ENCODE measurements at regions not wholly inside any gene's neighbourhood (a gene's known extent, or its start where the extent isn't known, plus 50 kb on each side); places are given as distances from the start of the nearest gene placed in this dataset.

DNA sequence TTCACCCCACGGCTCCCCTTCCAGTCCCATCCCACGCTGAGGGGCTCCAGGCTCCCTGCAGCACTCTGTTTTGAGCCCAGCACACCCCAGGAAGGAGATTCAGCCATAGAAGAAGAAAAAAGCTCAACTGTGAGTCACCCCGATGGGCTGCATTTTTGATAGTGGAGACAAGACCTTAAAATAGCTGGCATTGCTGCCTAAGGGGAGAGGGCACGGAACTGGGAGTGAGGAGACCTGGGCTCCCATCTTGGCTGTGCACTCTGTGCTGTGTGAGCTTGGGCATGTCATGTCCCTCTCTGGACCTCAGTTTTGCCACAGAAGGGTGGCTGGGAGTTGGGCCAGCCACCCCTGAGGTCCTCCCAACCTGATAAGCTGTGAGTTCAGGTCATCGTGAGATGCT is 57.2 kb upstream of the SMAD6 start:
- no peak overlapping the region for H3K27ac ChIP-seq
- H3K36me3 ChIP-seq (ENCODE audit: insufficient read depth), result no peaks in the 10 kb centered on the region
- H2AFZ ChIP-seq (ENCODE audit: low read depth), result no peak overlapping the region
- no peaks in the 10 kb centered on the region for H3K27me3 ChIP-seq (ENCODE audit: insufficient read depth, low read depth)
- H4K20me1 ChIP-seq (ENCODE audit: insufficient read depth), result no peaks in the 10 kb centered on the region
- H3K9ac ChIP-seq, result no peak overlapping the region
- TF ChIP-seq, protein P1, sequence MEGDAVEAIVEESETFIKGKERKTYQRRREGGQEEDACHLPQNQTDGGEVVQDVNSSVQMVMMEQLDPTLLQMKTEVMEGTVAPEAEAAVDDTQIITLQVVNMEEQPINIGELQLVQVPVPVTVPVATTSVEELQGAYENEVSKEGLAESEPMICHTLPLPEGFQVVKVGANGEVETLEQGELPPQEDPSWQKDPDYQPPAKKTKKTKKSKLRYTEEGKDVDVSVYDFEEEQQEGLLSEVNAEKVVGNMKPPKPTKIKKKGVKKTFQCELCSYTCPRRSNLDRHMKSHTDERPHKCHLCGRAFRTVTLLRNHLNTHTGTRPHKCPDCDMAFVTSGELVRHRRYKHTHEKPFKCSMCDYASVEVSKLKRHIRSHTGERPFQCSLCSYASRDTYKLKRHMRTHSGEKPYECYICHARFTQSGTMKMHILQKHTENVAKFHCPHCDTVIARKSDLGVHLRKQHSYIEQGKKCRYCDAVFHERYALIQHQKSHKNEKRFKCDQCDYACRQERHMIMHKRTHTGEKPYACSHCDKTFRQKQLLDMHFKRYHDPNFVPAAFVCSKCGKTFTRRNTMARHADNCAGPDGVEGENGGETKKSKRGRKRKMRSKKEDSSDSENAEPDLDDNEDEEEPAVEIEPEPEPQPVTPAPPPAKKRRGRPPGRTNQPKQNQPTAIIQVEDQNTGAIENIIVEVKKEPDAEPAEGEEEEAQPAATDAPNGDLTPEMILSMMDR (conservative IDR thresholded peaks at IDR 0.05; ENCODE audit: low read depth, low read length), result no peak
- no peaks in the 10 kb centered on the region for H3K79me2 ChIP-seq (ENCODE audit: insufficient read depth, low read depth)
- H3K4me1 ChIP-seq (ENCODE audit: low read depth, poor library complexity, severe bottlenecking), result no peaks in the 10 kb centered on the region
- no peak overlapping the region for H3K4me2 ChIP-seq
- no peak overlapping the region for H3K4me3 ChIP-seq (IDR thresholded peaks at IDR 0.05; ENCODE audit: insufficient read depth, low read depth, low read length)

DNA sequence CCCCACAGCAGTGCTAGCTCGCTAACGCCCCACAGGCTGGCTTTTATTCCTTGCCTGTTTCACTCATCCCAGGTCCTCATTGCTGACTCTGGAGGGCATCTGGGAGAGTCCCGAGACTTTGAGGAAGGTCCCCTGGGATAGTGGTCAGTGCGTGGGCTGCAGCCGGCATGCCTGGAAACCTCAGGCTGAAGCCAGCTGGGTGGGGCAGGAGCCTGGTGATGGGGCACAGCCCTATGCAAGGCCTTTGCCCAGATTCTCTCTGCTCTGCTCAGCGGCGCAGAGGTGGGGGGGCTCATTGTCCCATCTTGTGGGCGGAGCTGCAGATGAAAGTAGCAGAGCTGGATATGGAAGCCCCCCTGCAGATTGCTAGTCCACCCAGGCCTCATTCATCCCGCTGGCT is 55.7 kb upstream of the SMAD6 start:
- TF ChIP-seq, protein P1 (conservative IDR thresholded peaks at IDR 0.05; ENCODE audit: low read depth, low read length), result no peak
- Histone ChIP-seq H3K4me3 (IDR thresholded peaks at IDR 0.05; ENCODE audit: insufficient read depth, low read depth, low read length) (no peak overlapping the region), H3K4me2 (no peak overlapping the region), H3K9ac (no peak overlapping the region), H3K36me3 (ENCODE audit: insufficient read depth) (no peaks in the 10 kb centered on the region), H2AFZ (ENCODE audit: low read depth) (no peak overlapping the region), H3K27ac (no peak overlapping the region), H4K20me1 (ENCODE audit: insufficient read depth) (no peaks in the 10 kb centered on the region), H3K79me2 (ENCODE audit: insufficient read depth, low read depth) (no peaks in the 10 kb centered on the region), H3K27me3 (ENCODE audit: insufficient read depth, low read depth) (no peaks in the 10 kb centered on the region), H3K4me1 (ENCODE audit: low read depth, poor library complexity, severe bottlenecking) (no peaks in the 10 kb centered on the region)

DNA sequence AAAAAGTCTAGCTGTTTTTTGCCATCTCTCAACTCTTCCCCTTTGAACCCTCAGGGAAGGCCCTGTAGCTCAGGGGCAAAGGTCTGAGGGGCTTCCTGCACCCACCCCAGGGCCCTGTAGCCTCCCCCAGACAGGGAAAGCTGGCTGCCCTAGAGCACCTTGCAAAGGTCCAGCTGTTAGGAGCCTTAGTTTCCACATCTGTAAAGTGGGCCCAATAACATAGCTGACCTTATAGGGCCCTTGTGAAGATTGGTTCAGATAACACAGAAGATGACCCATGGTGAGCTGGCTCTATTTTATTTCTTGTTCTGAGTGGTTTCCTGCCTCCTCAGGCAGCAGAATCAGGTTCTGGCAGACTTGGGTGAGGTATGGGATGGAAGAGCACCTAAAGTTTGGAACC is 55.2 kb upstream of the SMAD6 start:
- Histone ChIP-seq H2AFZ (ENCODE audit: low read depth) (no peak overlapping the region), H4K20me1 (ENCODE audit: insufficient read depth) (no peaks in the 10 kb centered on the region), H3K9ac (no peak overlapping the region), H3K27me3 (ENCODE audit: insufficient read depth, low read depth) (no peaks in the 10 kb centered on the region), H3K79me2 (ENCODE audit: insufficient read depth, low read depth) (no peaks in the 10 kb centered on the region), H3K4me3 (IDR thresholded peaks at IDR 0.05; ENCODE audit: insufficient read depth, low read depth, low read length) (no peak overlapping the region), H3K4me1 (ENCODE audit: low read depth, poor library complexity, severe bottlenecking) (no peaks in the 10 kb centered on the region), H3K27ac (no peak overlapping the region), H3K4me2 (no peak overlapping the region), H3K36me3 (ENCODE audit: insufficient read depth) (no peaks in the 10 kb centered on the region)
- TF ChIP-seq, protein P1 (conservative IDR thresholded peaks at IDR 0.05; ENCODE audit: low read depth, low read length), result no peak

DNA sequence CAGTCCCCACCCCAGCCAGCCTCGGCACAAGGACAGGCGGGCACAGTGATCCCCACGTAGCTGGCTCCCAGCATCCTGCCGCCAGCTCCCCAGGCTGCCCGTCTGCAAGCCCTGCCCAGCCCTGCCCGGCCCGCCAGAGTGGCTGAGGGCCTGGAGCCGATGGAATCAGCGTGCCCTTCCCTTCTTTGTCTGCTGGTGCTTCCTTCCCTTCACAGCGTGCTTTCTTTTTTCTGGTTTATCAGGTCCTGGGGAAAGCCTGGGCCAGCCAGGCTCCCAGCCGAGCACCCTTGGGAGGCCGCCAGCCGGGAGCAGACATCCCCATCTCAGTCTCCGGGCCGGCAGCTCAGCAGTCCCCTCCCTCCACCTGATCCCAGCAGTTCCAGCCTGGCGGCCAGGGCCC is 54.7 kb upstream of the SMAD6 start:
- H3K27me3 ChIP-seq (ENCODE audit: insufficient read depth, low read depth), result no peaks in the 10 kb centered on the region
- H3K4me2 ChIP-seq, result no peak overlapping the region
- no peak overlapping the region for H3K9ac ChIP-seq
- H4K20me1 ChIP-seq (ENCODE audit: insufficient read depth), result no peaks in the 10 kb centered on the region
- no peak overlapping the region for H3K4me3 ChIP-seq (IDR thresholded peaks at IDR 0.05; ENCODE audit: insufficient read depth, low read depth, low read length)
- no peak overlapping the region for H2AFZ ChIP-seq (ENCODE audit: low read depth)
- H3K79me2 ChIP-seq (ENCODE audit: insufficient read depth, low read depth), result no peaks in the 10 kb centered on the region
- no peaks in the 10 kb centered on the region for H3K36me3 ChIP-seq (ENCODE audit: insufficient read depth)
- TF ChIP-seq, protein P1 (conservative IDR thresholded peaks at IDR 0.05; ENCODE audit: low read depth, low read length), result no peak
- H3K4me1 ChIP-seq (ENCODE audit: low read depth, poor library complexity, severe bottlenecking), result no peaks in the 10 kb centered on the region
- H3K27ac ChIP-seq, result no peak overlapping the region

DNA sequence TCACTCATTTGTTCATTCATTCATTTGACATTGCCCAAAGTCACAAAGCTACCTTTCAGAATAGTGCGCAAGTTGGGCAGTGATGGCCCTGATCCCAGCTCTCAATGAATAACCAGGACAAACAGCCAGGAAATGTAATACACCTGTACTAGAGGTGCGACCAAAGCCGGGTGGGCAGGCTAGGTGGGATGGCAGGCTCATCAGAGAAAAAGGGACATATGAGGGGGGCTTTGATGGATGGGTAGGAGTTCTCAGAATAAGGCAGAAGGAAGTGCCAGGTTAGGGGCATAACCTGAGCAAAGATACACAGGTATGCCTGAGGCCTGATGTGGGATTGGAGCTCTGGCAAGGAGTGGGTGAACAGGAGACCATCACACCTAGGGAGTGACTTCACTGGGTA is 53.4 kb upstream of the SMAD6 start:
- no peaks in the 10 kb centered on the region for H3K36me3 ChIP-seq (ENCODE audit: insufficient read depth)
- TF ChIP-seq, protein P1 (conservative IDR thresholded peaks at IDR 0.05; ENCODE audit: low read depth, low read length), result no peak
- H2AFZ ChIP-seq (ENCODE audit: low read depth), result no peak overlapping the region
- H3K27me3 ChIP-seq (ENCODE audit: insufficient read depth, low read depth), result no peaks in the 10 kb centered on the region
- H3K79me2 ChIP-seq (ENCODE audit: insufficient read depth, low read depth), result no peaks in the 10 kb centered on the region
- H3K4me2 ChIP-seq, result no peak overlapping the region
- no peak overlapping the region for H3K27ac ChIP-seq
- H4K20me1 ChIP-seq (ENCODE audit: insufficient read depth), result no peaks in the 10 kb centered on the region
- no peak overlapping the region for H3K9ac ChIP-seq
- H3K4me3 ChIP-seq (IDR thresholded peaks at IDR 0.05; ENCODE audit: insufficient read depth, low read depth, low read length), result no peak overlapping the region
- H3K4me1 ChIP-seq (ENCODE audit: low read depth, poor library complexity, severe bottlenecking), result no peaks in the 10 kb centered on the region
